CD4-positive, alpha-beta T cell treated with Interleukin-6 for 4 hours (primary cell): ENCODE measurements at regions not wholly inside any gene's neighbourhood (a gene's known extent, or its start where the extent isn't known, plus 50 kb on each side); places are given as distances from the start of the nearest gene placed in this dataset.

Source experiments
- DNase-seq: peaks from one replicate; pipeline ENCODE4 v3.0.0-alpha.2; 2020; ENCODE audit warnings: mixed read lengths

- no peak for DNase-seq
Measured at GRCh38 chr4:54496412-54496811, 161.3 kb upstream of the KIT start.

- DNase-seq = no peak
Measured at GRCh38 chr4:54497947-54498346, 159.8 kb upstream of the KIT start.

- no peak for DNase-seq
Measured at GRCh38 chr4:54498661-54499111, 159.1 kb upstream of the KIT start.

- DNase-seq = no peak
Measured at GRCh38 chr4:54499308-54500074, 158.3 kb upstream of the KIT start.

GRCh38 chr4:54505362-54505761 lies 152.4 kb upstream of the KIT start:
- no peak for DNase-seq

GRCh38 chr4:54505996-54506395 lies 151.8 kb upstream of the KIT start:
- no peak for DNase-seq

GRCh38 chr4:54509057-54509456 lies 148.7 kb upstream of the KIT start:
- DNase-seq = no peak

- no peak for DNase-seq
Measured at GRCh38 chr4:54513204-54513603, 144.6 kb upstream of the KIT start.

- no peak for DNase-seq
Measured at GRCh38 chr4:54513741-54514140, 144.0 kb upstream of the KIT start.

GRCh38 chr4:54516556-54517215 lies 141.1 kb upstream of the KIT start:
- DNase-seq = no peak

GRCh38 chr4:54517781-54518444 lies 139.8 kb upstream of the KIT start:
- DNase-seq = no peak

- DNase-seq = no peak
Measured at GRCh38 chr4:54525602-54526001, 132.2 kb upstream of the KIT start.

- DNase-seq = no peak
Measured at GRCh38 chr4:54526560-54526959, 131.2 kb upstream of the KIT start.

- no peak for DNase-seq
Measured at GRCh38 chr4:54527532-54527931, 130.2 kb upstream of the KIT start.

- DNase-seq = no peak
Measured at GRCh38 chr4:54539500-54540029, 118.2 kb upstream of the KIT start.

GRCh38 chr4:54540931-54541330 lies 116.8 kb upstream of the KIT start:
- no peak for DNase-seq

- no peak for DNase-seq
Measured at GRCh38 chr4:54541426-54542118, 116.2 kb upstream of the KIT start.

- DNase-seq = no peak
Measured at GRCh38 chr4:54542119-54542438, 115.7 kb upstream of the KIT start.

GRCh38 chr4:54542540-54543041 lies 115.2 kb upstream of the KIT start:
- no peak for DNase-seq

- DNase-seq = no peak
Measured at GRCh38 chr4:54543088-54543795, 114.5 kb upstream of the KIT start.

- DNase-seq = no peak
Measured at GRCh38 chr4:54545663-54546424, 111.9 kb upstream of the KIT start.
